Keratinocyte (primary cell): ENCODE measurements at regions not wholly inside any gene's neighbourhood (a gene's known extent, or its start where the extent isn't known, plus 50 kb on each side); places are given as distances from the start of the nearest gene placed in this dataset.

Source experiments
- DNase-seq: peaks from one replicate; pipeline ENCODE4 v3.0.0-alpha.2; 2011; ENCODE audit warnings: low read depth, missing footprints, low spot score
- FAIRE-seq: peaks from 2 replicates; lab custom pipeline; 2011; peaks lifted over from hg19 to GRCh38; lab: Jason Lieb, UNC
- H2AFZ ChIP-seq: 2 replicates; pipeline ENCODE4 v1.6.0; 2012; ENCODE audit warnings: low read length, control low read depth, inconsistent platforms; ENCODE audit not compliant: control insufficient read depth
- H3K27ac ChIP-seq: 2 replicates; pipeline ENCODE4 v1.5.1; 2011; ENCODE audit warnings: low read length; ENCODE audit not compliant: control insufficient read depth, insufficient read depth
- H3K27me3 ChIP-seq: 3 replicates; pipeline ENCODE4 v1.6.0; 2011; ENCODE audit warnings: low read length; ENCODE audit not compliant: control insufficient read depth, insufficient read depth; ENCODE audit errors: extremely low read depth
- H3K36me3 ChIP-seq, 2 experiments: 2 replicates in 1 of 2; 3 replicates in 1 of 2; pipeline ENCODE4 v1.5.1; 2011; ENCODE audit warnings: low read length in 2 of 2, mild to moderate bottlenecking in 1 of 2; ENCODE audit not compliant: control insufficient read depth in 2 of 2, insufficient read depth in 2 of 2; ENCODE audit errors: extremely low read depth in 1 of 2
- H3K4me1 ChIP-seq: 3 replicates; pipeline ENCODE4 v1.5.1; 2011; ENCODE audit warnings: low read length; ENCODE audit not compliant: control insufficient read depth, insufficient read depth; ENCODE audit errors: extremely low read depth
- H3K4me2 ChIP-seq: 3 replicates; pipeline ENCODE4 v1.6.0; 2011; ENCODE audit warnings: low read depth, low read length; ENCODE audit not compliant: control insufficient read depth, insufficient read depth; ENCODE audit errors: extremely low read depth
- H3K4me3 ChIP-seq, 3 experiments: fragments of 200-600 bp in 1 of 3; sonication (generic) in 1 of 3; 2 replicates in 2 of 3; 3 replicates in 1 of 3; pipeline ENCODE4 v1.5.1; 2011 to 2016; ENCODE audit warnings: low read length in 3 of 3, mild to moderate bottlenecking in 3 of 3, control low read depth in 2 of 3, inconsistent platforms in 1 of 3, low read depth in 1 of 3, mixed read lengths in 1 of 3, mixed run types in 1 of 3, moderate library complexity in 1 of 3; ENCODE audit not compliant: control insufficient read depth in 2 of 3, insufficient read depth in 2 of 3; ENCODE audit errors: extremely low read depth in 1 of 3
- H3K79me2 ChIP-seq: 2 replicates; pipeline ENCODE4 v1.6.0; 2012; ENCODE audit warnings: low read length; ENCODE audit not compliant: control insufficient read depth, insufficient read depth
- H3K9ac ChIP-seq: 3 replicates; pipeline ENCODE4 v1.6.0; 2011; ENCODE audit warnings: low read length; ENCODE audit not compliant: control insufficient read depth, insufficient read depth; ENCODE audit errors: extremely low read depth
- H3K9me1 ChIP-seq: 3 replicates; pipeline ENCODE4 v1.6.0; 2011; ENCODE audit warnings: low read length; ENCODE audit not compliant: control insufficient read depth, insufficient read depth; ENCODE audit errors: extremely low read depth
- H3K9me3 ChIP-seq: 2 replicates; pipeline ENCODE4 v1.5.1; 2012; ENCODE audit warnings: low read depth, low read length; ENCODE audit not compliant: control insufficient read depth
- H4K20me1 ChIP-seq: 3 replicates; pipeline ENCODE4 v1.6.0; 2011; ENCODE audit warnings: low read length; ENCODE audit not compliant: control insufficient read depth, insufficient read depth; ENCODE audit errors: extremely low read depth
- CTCF ChIP-seq, 3 experiments: IDR thresholded peaks in 1 of 3; conservative IDR thresholded peaks in 1 of 3; optimal IDR thresholded peaks in 1 of 3; 2 replicates in 2 of 3; 3 replicates in 1 of 3; pipeline versions ENCODE3 to v1.5.1; 2011; ENCODE audit warnings: low read length in 3 of 3, mild to moderate bottlenecking in 3 of 3, moderate library complexity in 2 of 3, control low read depth in 1 of 3, inconsistent platforms in 1 of 3; ENCODE audit not compliant: insufficient read depth in 2 of 3; ENCODE audit errors: extremely low read depth in 1 of 3
- EZH2 ChIP-seq: IDR thresholded peaks from one replicate; pipeline ENCODE4 v1.6.1; 2012; ENCODE audit warnings: inconsistent platforms, mild to moderate bottlenecking, low read length, moderate library complexity
- dilution Hi-C: fragments of 300-500 bp; cut with MboI; formaldehyde crosslinking; loops from one replicate; pipeline ENCODE4 v1.7.0; 2020; ENCODE audit warnings: low sequenced_read_pairs; ENCODE audit not compliant: extremely low pct_ligation_motif_present

- TF ChIP-seq CTCF (optimal IDR thresholded peaks at IDR 0.05 in 1 of 3, IDR thresholded peaks at IDR 0.05 in 1 of 3, conservative IDR thresholded peaks at IDR 0.05 in 1 of 3; ENCODE audit: extremely low read depth in 1 of 3, insufficient read depth in 2 of 3, low read length in 3 of 3) (no peak), EZH2 (no peak)
- H3K36me3 ChIP-seq: no peaks in the 10 kb centered on the region
- FAIRE-seq: peak; percentile 9
- no peak overlapping the region for H3K4me3 ChIP-seq
- H4K20me1 ChIP-seq: no peaks in the 10 kb centered on the region
- no peaks in the 10 kb centered on the region for H3K9me1 ChIP-seq
- DNase-seq: no peak
- no peak overlapping the region for H3K4me2 ChIP-seq
- H3K9ac ChIP-seq: no peak overlapping the region
- dilution Hi-C loops: loop anchor here (25.0 kb wide), 1 partner anchor 463 kb away; no protein-coding TSS in a partner anchor
- H3K27ac ChIP-seq: no peak overlapping the region
- no peaks in the 10 kb centered on the region for H3K9me3 ChIP-seq
- no peaks in the 10 kb centered on the region for H3K79me2 ChIP-seq
- no peak overlapping the region for H2AFZ ChIP-seq
- no peaks in the 10 kb centered on the region for H3K27me3 ChIP-seq
- H3K4me1 ChIP-seq: peaks cover 15% of the 10 kb centered on the region
These were observed 412.7 kb downstream of the ETS1 start for GRCh38 chr11:128174465-128175291.

GRCh38 chr11:128172046-128172878 lies 415.1 kb downstream of the ETS1 start:
- H3K4me3 ChIP-seq: no peak overlapping the region
- H3K4me1 ChIP-seq: peaks cover 9% of the 10 kb centered on the region
- no peaks in the 10 kb centered on the region for H4K20me1 ChIP-seq
- peak overlapping the region; percentile 16 for H3K9ac ChIP-seq
- H3K27ac ChIP-seq: peak overlapping the region; percentile 59
- no peak overlapping the region for H2AFZ ChIP-seq
- H3K27me3 ChIP-seq: no peaks in the 10 kb centered on the region
- no peaks in the 10 kb centered on the region for H3K36me3 ChIP-seq
- TF ChIP-seq CTCF (optimal IDR thresholded peaks at IDR 0.05 in 1 of 3, IDR thresholded peaks at IDR 0.05 in 1 of 3, conservative IDR thresholded peaks at IDR 0.05 in 1 of 3; ENCODE audit: extremely low read depth in 1 of 3, insufficient read depth in 2 of 3, low read length in 3 of 3): peak; percentile 67 to 82 (median 82)
- TF ChIP-seq EZH2: no peak
- H3K9me1 ChIP-seq: no peaks in the 10 kb centered on the region
- dilution Hi-C loops: no loop called here
- H3K9me3 ChIP-seq: no peaks in the 10 kb centered on the region
- H3K79me2 ChIP-seq: no peaks in the 10 kb centered on the region
- peak; percentile 71 for FAIRE-seq
- peak overlapping the region; percentile 61 for H3K4me2 ChIP-seq
- DNase-seq: peak; percentile 26
